HCT116 (cell line): ENCODE measurements at regions not wholly inside any gene's neighbourhood (a gene's known extent, or its start where the extent isn't known, plus 50 kb on each side); places are given as distances from the start of the nearest gene placed in this dataset.

ENCODE experiments used
- ATAC-seq: fragments of 200-7000 bp; cut with Tn5 transposase; 2 replicates; pipeline ENCODE4 v1.9.1; 2020; ENCODE audit warnings: mild to moderate bottlenecking, moderate library complexity
- BruUV-seq: library from RNA; stranded (reverse); fragments of 400-500 nt; replicated peaks from 2 replicates; lab custom pipeline; 2021; lab: Mats Ljungman, UMichigan
- CTCF ChIA-PET: fragments of 300-600 bp; sonication (Branson Sonifier 250); formaldehyde crosslinking; loops from one replicate; lab custom pipeline; 2021; ENCODE audit warnings: antibody characterized with exemption; lab: Charles Lee
- POLR2A ChIA-PET: fragments of 300-600, 350-600 bp; sonication (Branson Sonifier 250); formaldehyde crosslinking; loops from one replicate; lab custom pipeline; 2021; ENCODE audit warnings: antibody characterized with exemption; lab: Charles Lee
- RAD21 ChIA-PET, 2 experiments: fragments of 300-600 bp; sonication (Branson Sonifier 250); formaldehyde crosslinking; loops; one replicate each; lab custom pipeline; 2023; ENCODE audit warnings: low total read pairs in 2 of 2; ENCODE audit not compliant: uncharacterized antibody in 2 of 2, unreplicated experiment in 2 of 2, low non-redundant PET in 1 of 2; lab: Charles Lee
- DNase-seq: peaks from one replicate; pipeline ENCODE4 v3.0.0-alpha.2; 2010; ENCODE audit warnings: low read depth, low spot score
- H2AFZ ChIP-seq: fragments of 200-600 bp; shearing (Covaris generic), sonication (generic); 2 replicates; pipeline ENCODE4 v1.6.1; 2017; ENCODE audit warnings: low read depth, mixed run types, mixed read lengths, antibody characterized with exemption, low read length; ENCODE audit not compliant: poor library complexity, severe bottlenecking
- H3K27ac ChIP-seq: 2 replicates; pipeline ENCODE4 v1.5.1; 2012; ENCODE audit warnings: low read depth, low read length
- H3K27me3 ChIP-seq: fragments of 200-600 bp; sonication (generic); 2 replicates; pipeline ENCODE4 v1.6.1; 2016; ENCODE audit warnings: mixed run types, low read length, mixed read lengths; ENCODE audit not compliant: insufficient read depth
- H3K36me3 ChIP-seq, 2 experiments: fragments of 200-500 bp in 1 of 2; fragments of 200-600 bp in 1 of 2; sonication (Bioruptor generic) in 1 of 2; sonication (generic) in 1 of 2; 2 replicates each; pipeline versions ENCODE4 v1.5.1 to v1.6.1; 2014 to 2016; ENCODE audit warnings: low read length in 2 of 2, inconsistent platforms in 1 of 2, mixed read lengths in 1 of 2, mixed run types in 1 of 2; ENCODE audit not compliant: insufficient read depth in 2 of 2, control insufficient read depth in 1 of 2
- H3K4me1 ChIP-seq, 2 experiments: fragments of 200-600 bp in 1 of 2; sonication (generic) in 1 of 2; 2 replicates each; pipeline versions ENCODE4 v1.5.1 to v1.6.1; 2012 to 2017; ENCODE audit warnings: low read length in 2 of 2, inconsistent platforms in 1 of 2, mild to moderate bottlenecking in 1 of 2, mixed read lengths in 1 of 2, mixed run types in 1 of 2, moderate library complexity in 1 of 2; ENCODE audit not compliant: insufficient read depth in 2 of 2, control insufficient read depth in 1 of 2
- H3K4me2 ChIP-seq: fragments of 200-600 bp; sonication (generic); 2 replicates; pipeline ENCODE4 v1.6.1; 2017; ENCODE audit warnings: mixed run types, low read length, mixed read lengths
- H3K4me3 ChIP-seq, 2 experiments: fragments of 200-600 bp in 1 of 2; sonication (generic) in 1 of 2; replicated peaks in 1 of 2; 2 replicates each; pipeline ENCODE4 v1.5.1; 2011 to 2016; ENCODE audit warnings: low read length in 2 of 2, control low read depth in 1 of 2, low read depth in 1 of 2, mild to moderate bottlenecking in 1 of 2, mixed read lengths in 1 of 2, mixed run types in 1 of 2
- H3K79me2 ChIP-seq: fragments of 200-600 bp; sonication (generic); 2 replicates; pipeline ENCODE4 v1.6.1; 2017; ENCODE audit warnings: mild to moderate bottlenecking, mixed run types, low read length, moderate library complexity, mixed read lengths; ENCODE audit not compliant: insufficient read depth
- H3K9ac ChIP-seq: fragments of 200-600 bp; sonication (generic); 2 replicates; pipeline ENCODE4 v1.6.1; 2016; ENCODE audit warnings: low read length, mixed read lengths
- H3K9me2 ChIP-seq: fragments of 200-600 bp; sonication (generic), shearing (Covaris generic); 2 replicates; pipeline ENCODE4 v1.6.1; 2017; ENCODE audit warnings: mixed run types, mild to moderate bottlenecking, moderate library complexity; ENCODE audit not compliant: insufficient read depth
- H3K9me3 ChIP-seq, 2 experiments: fragments of 200-500 bp in 1 of 2; fragments of 200-600 bp in 1 of 2; sonication (Bioruptor generic) in 1 of 2; sonication (generic) in 1 of 2; 2 replicates each; pipeline ENCODE4 v1.6.1; 2014 to 2017; ENCODE audit warnings: low read length in 2 of 2, mixed read lengths in 2 of 2, inconsistent platforms in 1 of 2, low read depth in 1 of 2, mild to moderate bottlenecking in 1 of 2, mixed run types in 1 of 2, moderate library complexity in 1 of 2; ENCODE audit not compliant: control insufficient read depth in 1 of 2, insufficient read depth in 1 of 2
- H4K20me1 ChIP-seq: fragments of 200-600 bp; sonication (generic), shearing (Covaris generic); 2 replicates; pipeline ENCODE4 v1.6.1; 2017; ENCODE audit warnings: mixed run types, mild to moderate bottlenecking, moderate library complexity; ENCODE audit not compliant: insufficient read depth
- CEBPB ChIP-seq: IDR thresholded peaks from 2 replicates; pipeline ENCODE4 v1.6.1; 2012; ENCODE audit warnings: low read depth
- ELF1 ChIP-seq: IDR thresholded peaks from 2 replicates; pipeline ENCODE4 v1.6.1; 2012; ENCODE audit warnings: low read depth, borderline replicate concordance
- JUND ChIP-seq: IDR thresholded peaks from 2 replicates; pipeline ENCODE4 v1.6.1; 2012
- MAX ChIP-seq: IDR thresholded peaks from 2 replicates; pipeline ENCODE4 v1.6.1; 2012
- RAD21 ChIP-seq: IDR thresholded peaks from 2 replicates; pipeline ENCODE4 v1.6.1; 2012; ENCODE audit warnings: low read depth, mild to moderate bottlenecking
- SIN3A ChIP-seq: IDR thresholded peaks from 2 replicates; pipeline ENCODE4 v1.6.1; 2012; ENCODE audit warnings: low read depth
- SP1 ChIP-seq: IDR thresholded peaks from 2 replicates; pipeline ENCODE4 v1.6.1; 2012; ENCODE audit warnings: low read depth
- SRF ChIP-seq: IDR thresholded peaks from 2 replicates; pipeline ENCODE4 v1.6.1; 2012; ENCODE audit warnings: low read depth
- YY1 ChIP-seq: IDR thresholded peaks from 2 replicates; pipeline ENCODE4 v1.6.1; 2011; ENCODE audit warnings: low read length, low read depth, moderate library complexity, mild to moderate bottlenecking; ENCODE audit not compliant: insufficient replicate concordance; ENCODE audit errors: extremely low read depth
- intact Hi-C: fragments of 100-400 bp; cut with micrococcal nuclease; formaldehyde crosslinking; loops from 2 replicates; pipeline ENCODE4 v1.10.0; 2022

DNA sequence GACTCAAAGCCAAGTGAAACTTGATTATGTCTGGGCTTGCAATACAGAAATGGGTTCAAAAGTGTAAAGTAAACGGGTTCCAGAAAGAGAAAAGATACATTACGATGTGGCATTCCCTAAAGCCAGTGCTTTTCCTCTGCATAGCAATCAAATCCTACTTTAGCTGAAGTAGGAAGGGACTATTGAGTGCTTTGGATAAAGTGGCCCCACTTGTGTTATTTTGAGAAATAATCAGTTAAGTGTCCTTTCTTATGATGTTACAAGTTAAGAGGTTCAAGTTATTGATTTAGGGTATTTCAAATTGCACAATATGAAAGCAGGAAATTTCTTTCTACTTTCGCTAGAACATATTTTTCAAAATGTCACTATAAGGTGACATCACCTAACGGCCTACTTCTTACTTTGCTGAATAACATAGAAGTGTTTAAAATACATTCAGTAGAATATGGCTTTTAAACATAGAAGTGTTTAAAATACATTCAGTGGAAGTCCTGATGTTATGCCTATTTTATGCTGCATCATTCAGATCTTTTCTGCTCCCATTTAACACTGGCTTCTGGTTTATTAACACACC lies 235.2 kb downstream of the DTHD1 start:
- no peak for TF ChIP-seq MAX
- TF ChIP-seq ELF1 = no peak
- no peak for TF ChIP-seq SRF
- no peak for TF ChIP-seq SP1
- TF ChIP-seq YY1 = no peak
- TF ChIP-seq RAD21 = no peak
- no peak for TF ChIP-seq JUND
- no peak for TF ChIP-seq SIN3A
- TF ChIP-seq CEBPB = no peak
- Histone ChIP-seq H4K20me1 (no peaks in the 10 kb centered on the region; the same call in 1 of the 2 replicates), H3K4me2 (no peak overlapping the region), H3K27me3 (no peaks in the 10 kb centered on the region), H2AFZ (no peak overlapping the region), H3K9me3 (no peaks in the 10 kb centered on the region), H3K4me1 (no peaks in the 10 kb centered on the region), H3K36me3 (no peaks in the 10 kb centered on the region), H3K9me2 (no peaks in the 10 kb centered on the region), H3K27ac (no peak overlapping the region), H3K9ac (no peak overlapping the region), H3K4me3 (no peak overlapping the region), H3K79me2 (no peaks in the 10 kb centered on the region)
- ATAC-seq (no peak), DNase-seq (no peak)
- ChIA-PET POLR2A (no interaction called here), CTCF (no interaction called here), RAD21 (no interaction called here)
- BruUV-seq = no TSS peak
- intact Hi-C loops = no loop called here

DNA sequence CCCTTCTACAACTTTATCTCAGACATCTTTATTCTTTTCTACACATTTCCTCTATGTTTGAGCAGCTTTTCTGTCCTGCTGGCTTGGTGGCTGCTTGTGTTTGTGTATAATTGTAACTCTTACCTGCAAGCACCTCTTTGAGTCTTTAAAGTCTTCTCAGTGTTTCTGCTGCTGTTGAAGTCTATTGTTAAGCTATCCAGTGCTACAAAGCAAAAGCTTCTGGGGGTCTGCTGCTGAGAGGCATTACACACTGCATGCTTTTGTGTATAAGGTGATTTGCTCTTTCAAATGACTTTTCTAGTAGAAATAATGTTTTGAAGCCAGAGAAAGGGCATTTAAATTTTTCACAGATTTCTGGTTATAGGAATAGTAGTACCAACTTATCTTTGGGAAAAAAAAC lies 241.8 kb downstream of the DTHD1 start:
- H3K27ac ChIP-seq = no peak overlapping the region
- ATAC-seq (no peak), DNase-seq (no peak)
- H3K9me3 ChIP-seq = no peaks in the 10 kb centered on the region
- H3K4me3 ChIP-seq = no peak overlapping the region
- no peak overlapping the region for H3K4me2 ChIP-seq
- H3K36me3 ChIP-seq = no peaks in the 10 kb centered on the region
- no peaks in the 10 kb centered on the region for H3K4me1 ChIP-seq
- BruUV-seq = no TSS peak
- no peak overlapping the region for H2AFZ ChIP-seq
- H3K27me3 ChIP-seq = no peaks in the 10 kb centered on the region
- TF ChIP-seq YY1 = no peak
- RAD21 ChIA-PET = no interaction called here
- POLR2A ChIA-PET = no interaction called here
- no peak overlapping the region for H3K9ac ChIP-seq
- CTCF ChIA-PET = no interaction called here
- intact Hi-C loops = no loop called here
- H3K79me2 ChIP-seq = no peaks in the 10 kb centered on the region
- no peaks in the 10 kb centered on the region for H3K9me2 ChIP-seq
- no peaks in the 10 kb centered on the region for H4K20me1 ChIP-seq
